GM23248 (cell line): ENCODE measurements at regions not wholly inside any gene's neighbourhood (a gene's known extent, or its start where the extent isn't known, plus 50 kb on each side); places are given as distances from the start of the nearest gene placed in this dataset.

Experiments used
- EZH2 ChIP-seq: fragments of 200-600 bp; sonication (generic); IDR thresholded peaks from 2 replicates; pipeline ENCODE4 v1.6.1; 2018; ENCODE audit warnings: antibody characterized with exemption, mild to moderate bottlenecking; ENCODE audit not compliant: insufficient read depth, poor library complexity, severe bottlenecking
- EZH2phosphoT487 ChIP-seq: fragments of 200-600 bp; sonication (generic); IDR thresholded peaks from 2 replicates; pipeline ENCODE4 v1.6.1; 2018; ENCODE audit warnings: antibody characterized with exemption, moderate library complexity, mild to moderate bottlenecking, low read depth; ENCODE audit not compliant: insufficient read depth

DNA sequence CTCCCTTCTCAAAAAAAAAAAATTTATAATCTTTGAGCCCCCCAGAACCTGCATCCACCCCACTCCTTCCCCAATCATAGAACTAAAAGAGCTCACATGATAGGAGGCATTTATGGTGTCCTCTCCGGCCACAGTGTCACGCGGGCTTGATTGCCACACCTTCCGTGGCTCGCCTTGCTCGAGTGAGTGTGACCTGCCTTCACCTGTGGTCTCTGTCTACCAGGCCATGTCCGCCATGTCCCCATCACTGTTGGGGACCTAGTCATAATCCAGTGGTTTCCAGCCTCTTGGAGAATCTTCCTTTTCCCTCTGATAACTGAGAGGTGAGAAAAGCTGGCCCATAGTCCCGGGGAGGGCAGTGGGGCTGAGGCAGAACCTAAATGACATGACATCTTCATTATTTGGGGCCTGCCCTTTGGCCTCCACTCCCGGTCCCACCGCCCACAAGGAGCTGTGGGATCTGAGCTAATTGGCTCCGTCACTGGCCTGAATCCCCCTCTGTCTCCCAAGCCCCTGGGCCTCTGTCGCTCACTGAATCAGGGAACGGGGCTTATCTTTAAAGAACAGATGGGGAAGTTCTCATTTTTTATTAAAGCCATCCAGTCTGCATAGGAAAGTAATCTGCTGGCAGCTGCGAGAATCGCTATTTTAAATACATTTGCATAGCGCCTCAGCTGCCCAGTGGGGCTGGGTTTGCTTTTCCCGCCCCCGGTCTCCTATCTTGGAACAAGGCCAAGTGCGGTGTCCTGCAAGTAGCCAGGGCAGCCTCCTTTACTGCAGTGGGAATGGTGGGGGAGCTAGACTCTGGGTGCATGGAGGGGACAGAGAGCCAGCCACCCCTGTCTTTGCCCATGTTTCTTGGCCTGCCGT lies 197.6 kb upstream of the PMEPA1 start:
- TF ChIP-seq EZH2 (no peak), EZH2phosphoT487 (no peak)
